Sigmoid colon (tissue), 3 donors: ENCODE measurements at regions not wholly inside any gene's neighbourhood (a gene's known extent, or its start where the extent isn't known, plus 50 kb on each side); places are given as distances from the start of the nearest gene placed in this dataset.

Experiments
- CTCF ChIP-seq, 4 experiments: fragments of 450-650 bp in 3 of 4; fragments of 200-600 bp in 1 of 4; IDR thresholded peaks; one replicate each; pipeline ENCODE4 v1.5.1; 2016 to 2019; ENCODE audit warnings: antibody characterized with exemption in 4 of 4, mild to moderate bottlenecking in 3 of 4, moderate library complexity in 2 of 4
- POLR2A ChIP-seq, 2 donors: fragments of 450-650 bp; IDR thresholded peaks; one replicate each; pipeline ENCODE4 v1.6.1; 2016; ENCODE audit warnings: antibody characterized with exemption in 2 of 2, mild to moderate bottlenecking in 2 of 2, moderate library complexity in 2 of 2

DNA sequence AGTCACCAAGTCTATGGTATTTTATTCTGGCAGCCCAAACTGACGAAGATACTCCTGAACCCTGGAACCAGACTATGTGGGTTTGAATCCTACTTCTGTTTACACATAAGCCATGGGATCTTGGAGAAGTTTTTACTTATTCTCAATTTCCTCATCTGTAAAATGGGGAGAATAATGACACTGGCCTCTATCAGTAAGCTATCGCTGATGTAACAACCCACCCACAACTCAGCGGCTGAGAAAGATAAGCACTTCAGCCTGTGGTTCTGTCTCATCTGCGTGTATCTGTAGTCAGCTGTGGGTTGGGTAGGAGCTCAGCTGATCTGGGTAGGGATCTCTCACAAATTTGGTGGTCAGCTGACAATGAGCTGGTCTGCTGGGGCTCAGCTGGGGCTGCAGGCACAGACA is 68.0 kb upstream of the ALX4 start:
- TF ChIP-seq CTCF (IDR thresholded peaks at IDR 0.05) (no peak), POLR2A (IDR thresholded peaks at IDR 0.05) (no peak)
